Lower leg skin (tissue), 3 donors: ENCODE measurements at regions not wholly inside any gene's neighbourhood (a gene's known extent, or its start where the extent isn't known, plus 50 kb on each side); places are given as distances from the start of the nearest gene placed in this dataset.

ENCODE experiments used
- CTCF ChIP-seq, 3 donors: fragments of 450-650 bp; IDR thresholded peaks; one replicate each; pipeline ENCODE4 v1.5.1; 2016; ENCODE audit warnings: antibody characterized with exemption in 3 of 3, mild to moderate bottlenecking in 3 of 3, moderate library complexity in 2 of 3
- POLR2A ChIP-seq, 2 donors: fragments of 450-650 bp; IDR thresholded peaks; one replicate each; pipeline ENCODE4 v1.6.1; 2016 to 2017; ENCODE audit warnings: antibody characterized with exemption in 2 of 2, mild to moderate bottlenecking in 1 of 2, moderate library complexity in 1 of 2

- no peak for TF ChIP-seq CTCF (IDR thresholded peaks at IDR 0.05)
- no peak for TF ChIP-seq POLR2A (IDR thresholded peaks at IDR 0.05)
Measured at GRCh38 chr9:115649991-115650472, 503.6 kb upstream of the PAPPA start.
